IPS-15b (cell line): ENCODE measurements at regions not wholly inside any gene's neighbourhood (a gene's known extent, or its start where the extent isn't known, plus 50 kb on each side); places are given as distances from the start of the nearest gene placed in this dataset.
"Not testable (repeated sequence)": the region's sequence is repeated elsewhere in the genome, so short reads cannot be mapped to it uniquely, and the experiment has no call there.

ENCODE experiments used
- H3K27me3 ChIP-seq: one replicate; pipeline ENCODE4 v1.6.1; 2013; ENCODE audit warnings: low read length; ENCODE audit not compliant: control insufficient read depth, insufficient read depth
- H3K36me3 ChIP-seq: one replicate; pipeline ENCODE4 v1.6.1; 2013; ENCODE audit warnings: low read length; ENCODE audit not compliant: control insufficient read depth, insufficient read depth
- H3K4me1 ChIP-seq: one replicate; pipeline ENCODE4 v1.6.1; 2013; ENCODE audit warnings: mild to moderate bottlenecking, low read length; ENCODE audit not compliant: control insufficient read depth, insufficient read depth
- H3K4me3 ChIP-seq: one replicate; pipeline ENCODE4 v1.5.1; 2013; ENCODE audit warnings: low read depth, low read length
- H3K9ac ChIP-seq: one replicate; pipeline ENCODE4 v1.6.1; 2013; ENCODE audit warnings: low read depth, mild to moderate bottlenecking, low read length
- H3K9me3 ChIP-seq: one replicate; pipeline ENCODE4 v1.6.1; 2013; ENCODE audit warnings: mild to moderate bottlenecking, low read length; ENCODE audit not compliant: control insufficient read depth, insufficient read depth

- H3K4me3 ChIP-seq, result no peak overlapping the region
- no peaks in the 10 kb centered on the region for H3K9me3 ChIP-seq
- peaks cover 7% of the 10 kb centered on the region for H3K4me1 ChIP-seq
- H3K27me3 ChIP-seq, result no peaks in the 10 kb centered on the region
- no peak overlapping the region for H3K9ac ChIP-seq
- no peaks in the 10 kb centered on the region for H3K36me3 ChIP-seq
These were observed 214.9 kb upstream of the DDHD1 start for GRCh38 chr14:53368066-53368465.

DNA sequence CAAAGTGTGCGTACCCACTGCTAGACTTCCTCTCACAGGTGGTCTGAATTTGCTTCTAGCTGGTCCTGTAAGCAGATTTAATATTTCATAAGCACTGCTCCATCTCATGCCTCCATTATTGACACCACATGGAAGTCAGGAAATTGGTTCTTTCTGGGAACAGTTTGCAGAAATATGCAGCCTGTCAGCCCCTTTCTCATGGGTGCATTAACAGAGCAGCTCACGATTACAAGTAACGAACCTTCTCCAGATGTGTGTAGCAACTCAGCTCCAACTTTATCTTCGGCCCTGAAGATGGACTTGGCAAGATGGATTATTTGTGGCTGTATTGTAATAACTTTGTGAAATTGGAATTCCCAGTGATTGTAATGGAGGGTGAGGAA is 214.5 kb upstream of the DDHD1 start:
- no peak overlapping the region for H3K4me3 ChIP-seq
- H3K9ac ChIP-seq, result no peak overlapping the region
- H3K36me3 ChIP-seq, result no peaks in the 10 kb centered on the region
- no peaks in the 10 kb centered on the region for H3K9me3 ChIP-seq
- H3K27me3 ChIP-seq, result no peaks in the 10 kb centered on the region
- H3K4me1 ChIP-seq, result peaks cover 7% of the 10 kb centered on the region

GRCh38 chr14:53365486-53366130 is 212.5 kb upstream of the DDHD1 start:
- no peak overlapping the region for H3K9ac ChIP-seq
- no peaks in the 10 kb centered on the region for H3K36me3 ChIP-seq
- no peak overlapping the region for H3K4me3 ChIP-seq
- H3K4me1 ChIP-seq, result peaks cover 7% of the 10 kb centered on the region
- no peaks in the 10 kb centered on the region for H3K9me3 ChIP-seq
- H3K27me3 ChIP-seq, result no peaks in the 10 kb centered on the region

DNA sequence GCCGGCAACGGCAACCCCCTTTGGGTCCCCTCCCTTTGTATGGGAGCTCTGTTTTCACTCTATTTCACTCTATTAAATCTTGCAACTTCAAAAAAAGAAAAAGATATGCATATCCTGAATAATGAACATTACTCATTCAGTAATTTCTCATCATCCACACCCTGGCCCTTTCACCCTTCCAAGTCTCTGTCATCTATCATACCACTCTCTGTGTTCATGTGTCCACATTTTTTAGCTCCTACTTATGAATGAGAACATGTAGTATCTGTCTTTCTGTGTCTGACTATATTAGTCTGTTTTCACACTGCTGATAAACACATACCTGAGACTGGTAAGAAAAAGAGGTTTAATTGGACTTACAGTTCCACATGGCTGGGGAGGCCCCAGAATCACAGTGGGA is 209.8 kb upstream of the DDHD1 start:
- not testable (repeated sequence) for H3K9me3 ChIP-seq, H3K27me3 ChIP-seq, H3K36me3 ChIP-seq, H3K9ac ChIP-seq, H3K4me1 ChIP-seq, H3K4me3 ChIP-seq

DNA sequence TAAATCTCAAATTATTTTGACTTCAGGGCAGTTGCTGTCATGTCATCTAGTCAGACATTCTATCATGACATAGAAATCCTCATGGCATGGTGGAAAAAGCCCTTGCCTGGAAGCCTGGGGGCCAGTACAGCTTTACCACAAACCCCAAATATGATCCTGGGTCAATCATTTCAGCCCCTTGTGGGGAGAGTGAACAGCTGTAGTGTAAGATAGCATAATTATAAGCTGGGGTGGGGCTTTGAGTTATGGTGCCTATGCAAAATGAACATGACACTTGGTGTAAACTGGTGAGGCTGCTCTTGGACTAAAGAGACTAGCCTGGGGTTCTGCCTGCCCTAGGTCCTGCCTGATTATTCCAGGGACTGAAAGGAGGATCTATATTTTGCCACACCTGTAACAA is 207.7 kb upstream of the DDHD1 start:
- Histone ChIP-seq H3K9me3 (no peaks in the 10 kb centered on the region), H3K36me3 (no peaks in the 10 kb centered on the region)

DNA sequence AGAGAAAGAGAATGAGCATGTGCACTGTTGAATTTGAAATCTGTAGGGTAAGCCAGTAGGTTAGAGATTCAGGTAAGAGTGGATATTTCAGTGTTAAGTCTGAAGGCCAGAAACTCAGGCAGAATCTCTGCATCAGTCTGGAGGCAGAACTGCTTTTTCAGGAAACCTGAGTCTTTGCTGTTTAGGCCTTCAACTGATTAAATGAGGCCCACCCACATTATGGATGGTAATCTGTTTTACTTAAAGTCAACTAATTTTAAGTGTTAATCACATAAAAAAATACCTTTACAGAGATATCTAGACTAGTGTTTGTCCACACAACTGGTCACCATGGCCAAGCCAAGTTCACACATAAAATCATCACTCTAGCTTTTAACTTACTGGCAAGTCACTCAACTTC is 205.0 kb upstream of the DDHD1 start:
- peaks cover 20% of the 10 kb centered on the region for H3K4me1 ChIP-seq
- no peak overlapping the region for H3K4me3 ChIP-seq
- no peaks in the 10 kb centered on the region for H3K27me3 ChIP-seq
- H3K36me3 ChIP-seq, result no peaks in the 10 kb centered on the region
- no peak overlapping the region for H3K9ac ChIP-seq
- H3K9me3 ChIP-seq, result no peaks in the 10 kb centered on the region

More for the DNA sequence above, 207.7 kb upstream of the DDHD1 start:
- H3K4me1 ChIP-seq, result peaks cover 9% of the 10 kb centered on the region
- H3K4me3 ChIP-seq, result no peak overlapping the region
- H3K9ac ChIP-seq, result no peak overlapping the region
- H3K27me3 ChIP-seq, result no peaks in the 10 kb centered on the region

- Histone ChIP-seq H3K4me1 (peaks cover 20% of the 10 kb centered on the region), H3K27me3 (no peaks in the 10 kb centered on the region), H3K9me3 (no peaks in the 10 kb centered on the region), H3K36me3 (no peaks in the 10 kb centered on the region), H3K9ac (no peak overlapping the region), H3K4me3 (no peak overlapping the region)
These were observed 203.4 kb upstream of the DDHD1 start for GRCh38 chr14:53356361-53357150.

GRCh38 chr14:53355581-53356112 is 202.5 kb upstream of the DDHD1 start:
- Histone ChIP-seq H3K4me1 (peaks cover 20% of the 10 kb centered on the region), H3K9ac (peak overlapping the region; percentile 50), H3K27me3 (no peaks in the 10 kb centered on the region), H3K4me3 (no peak overlapping the region), H3K9me3 (no peaks in the 10 kb centered on the region), H3K36me3 (no peaks in the 10 kb centered on the region)

GRCh38 chr14:53354336-53354735 is 201.2 kb upstream of the DDHD1 start:
- Histone ChIP-seq H3K4me3 (no peak overlapping the region), H3K36me3 (no peaks in the 10 kb centered on the region), H3K4me1 (peaks cover 20% of the 10 kb centered on the region), H3K9ac (no peak overlapping the region), H3K27me3 (no peaks in the 10 kb centered on the region), H3K9me3 (no peaks in the 10 kb centered on the region)

GRCh38 chr14:53350866-53351265 is 197.7 kb upstream of the DDHD1 start:
- no peaks in the 10 kb centered on the region for H3K36me3 ChIP-seq
- H3K9me3 ChIP-seq, result no peaks in the 10 kb centered on the region
- H3K4me1 ChIP-seq, result peaks cover 11% of the 10 kb centered on the region
- no peak overlapping the region for H3K4me3 ChIP-seq
- H3K9ac ChIP-seq, result no peak overlapping the region
- H3K27me3 ChIP-seq, result no peaks in the 10 kb centered on the region

DNA sequence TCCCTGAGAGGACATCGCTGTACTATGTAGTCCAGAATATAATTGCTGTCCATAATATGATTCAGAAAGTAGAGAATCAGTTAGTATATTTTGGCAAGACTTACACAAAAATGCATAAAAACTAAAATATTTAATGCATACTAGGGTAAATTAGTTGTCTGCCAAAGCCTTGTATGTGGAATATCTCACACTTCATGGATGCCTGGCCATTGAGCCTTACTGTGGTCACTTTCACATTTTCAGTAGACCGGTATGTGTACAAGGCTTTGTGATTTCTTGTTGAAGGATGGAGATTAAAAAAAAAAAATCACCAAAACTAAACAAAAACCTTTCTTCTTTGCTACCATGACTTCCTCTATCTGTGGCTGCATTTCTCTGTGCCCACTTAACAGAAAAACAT is 197.3 kb upstream of the DDHD1 start:
- H3K4me3 ChIP-seq, result no peak overlapping the region
- no peaks in the 10 kb centered on the region for H3K9me3 ChIP-seq
- no peak overlapping the region for H3K9ac ChIP-seq
- H3K4me1 ChIP-seq, result peaks cover 10% of the 10 kb centered on the region
- H3K36me3 ChIP-seq, result no peaks in the 10 kb centered on the region
- no peaks in the 10 kb centered on the region for H3K27me3 ChIP-seq

DNA sequence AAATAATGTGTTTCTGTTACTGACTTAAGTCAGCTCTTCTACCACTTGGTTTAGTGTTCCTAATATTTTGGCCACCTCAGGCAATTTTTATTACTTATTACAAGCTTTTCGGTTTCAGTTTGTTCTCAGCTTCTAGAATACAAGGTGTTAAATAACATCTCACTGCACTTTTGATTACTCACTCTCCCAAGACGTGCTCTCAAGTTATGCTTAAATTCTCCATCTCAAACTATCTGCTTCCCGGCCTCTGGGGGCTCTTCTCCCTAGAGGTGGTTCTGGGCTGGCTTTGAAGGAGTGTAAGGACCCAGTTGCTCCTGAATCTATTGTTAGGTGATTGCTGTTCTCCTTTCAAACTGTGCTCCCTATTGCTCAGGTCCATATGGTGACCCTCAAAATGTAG is 193.9 kb upstream of the DDHD1 start:
- Histone ChIP-seq H3K36me3 (no peaks in the 10 kb centered on the region), H3K9me3 (no peaks in the 10 kb centered on the region), H3K27me3 (no peaks in the 10 kb centered on the region), H3K4me1 (no peaks in the 10 kb centered on the region), H3K4me3 (no peak overlapping the region), H3K9ac (no peak overlapping the region)
